Progenitor cell of endocrine pancreas (in vitro differentiated cells): ENCODE measurements at regions not wholly inside any gene's neighbourhood (a gene's known extent, or its start where the extent isn't known, plus 50 kb on each side); places are given as distances from the start of the nearest gene placed in this dataset.

Source experiments
- DNase-seq: peaks from one replicate; pipeline ENCODE4 v3.0.0; 2021; ENCODE audit warnings: low spot score; ENCODE audit not compliant: unreplicated experiment
- H3K27ac Mint-ChIP-seq: 2 replicates; pipeline ENCODE4 v1.8.0; 2021; ENCODE audit warnings: mild to moderate bottlenecking, moderate library complexity, mixed read lengths
- H3K27me3 Mint-ChIP-seq: 2 replicates; pipeline ENCODE4 v1.8.0; 2021; ENCODE audit warnings: mixed read lengths
- H3K36me3 Mint-ChIP-seq: 2 replicates; pipeline ENCODE4 v1.8.0; 2022; ENCODE audit warnings: mixed read lengths; ENCODE audit not compliant: insufficient read depth
- H3K4me1 Mint-ChIP-seq: 2 replicates; pipeline ENCODE4 v1.8.0; 2021; ENCODE audit warnings: low read depth, mixed read lengths
- H3K4me3 Mint-ChIP-seq: 2 replicates; pipeline ENCODE4 v1.8.0; 2021; ENCODE audit warnings: low read depth, mild to moderate bottlenecking, moderate library complexity, mixed read lengths
- H3K9me3 Mint-ChIP-seq: 2 replicates; pipeline ENCODE4 v1.8.0; 2021; ENCODE audit warnings: low read depth, mixed read lengths
- TF ChIP-seq, protein P1 (sequence below): fragments of 200-600 bp; sonication (generic); IDR thresholded peaks from one replicate; pipeline ENCODE4 v1.5.0; 2021; ENCODE audit warnings: antibody characterized with exemption, mild to moderate bottlenecking; ENCODE audit not compliant: unreplicated experiment

DNA sequence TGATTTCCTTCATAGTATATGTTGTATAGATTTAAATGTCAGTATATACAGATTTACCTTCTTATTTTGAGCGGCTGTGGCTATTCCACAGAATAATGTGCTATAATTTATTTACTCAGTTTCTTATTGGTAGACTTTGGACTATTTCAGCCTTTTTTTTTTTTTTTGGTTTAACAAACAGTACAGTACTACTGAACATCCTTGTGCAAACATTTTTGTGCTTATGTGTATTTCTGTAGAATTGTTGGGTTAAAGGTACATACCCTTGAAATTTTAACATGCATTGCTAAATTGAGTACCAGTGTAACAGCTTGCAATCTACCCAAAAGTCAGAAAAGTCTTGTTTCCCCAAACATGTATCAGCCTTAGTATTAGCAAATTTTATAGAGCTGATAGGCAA lies 68.8 kb downstream of the HHEX start:
- Mint-ChIP-seq H3K27me3 (peaks cover 3% of the 10 kb centered on the region), H3K9me3 (no peaks in the 10 kb centered on the region), H3K27ac (no peak overlapping the region), H3K4me1 (peaks cover 32% of the 10 kb centered on the region), H3K4me3 (no peak overlapping the region), H3K36me3 (no peaks in the 10 kb centered on the region)
- TF ChIP-seq, protein P1, sequence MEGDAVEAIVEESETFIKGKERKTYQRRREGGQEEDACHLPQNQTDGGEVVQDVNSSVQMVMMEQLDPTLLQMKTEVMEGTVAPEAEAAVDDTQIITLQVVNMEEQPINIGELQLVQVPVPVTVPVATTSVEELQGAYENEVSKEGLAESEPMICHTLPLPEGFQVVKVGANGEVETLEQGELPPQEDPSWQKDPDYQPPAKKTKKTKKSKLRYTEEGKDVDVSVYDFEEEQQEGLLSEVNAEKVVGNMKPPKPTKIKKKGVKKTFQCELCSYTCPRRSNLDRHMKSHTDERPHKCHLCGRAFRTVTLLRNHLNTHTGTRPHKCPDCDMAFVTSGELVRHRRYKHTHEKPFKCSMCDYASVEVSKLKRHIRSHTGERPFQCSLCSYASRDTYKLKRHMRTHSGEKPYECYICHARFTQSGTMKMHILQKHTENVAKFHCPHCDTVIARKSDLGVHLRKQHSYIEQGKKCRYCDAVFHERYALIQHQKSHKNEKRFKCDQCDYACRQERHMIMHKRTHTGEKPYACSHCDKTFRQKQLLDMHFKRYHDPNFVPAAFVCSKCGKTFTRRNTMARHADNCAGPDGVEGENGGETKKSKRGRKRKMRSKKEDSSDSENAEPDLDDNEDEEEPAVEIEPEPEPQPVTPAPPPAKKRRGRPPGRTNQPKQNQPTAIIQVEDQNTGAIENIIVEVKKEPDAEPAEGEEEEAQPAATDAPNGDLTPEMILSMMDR = no peak
- no peak for DNase-seq

DNA sequence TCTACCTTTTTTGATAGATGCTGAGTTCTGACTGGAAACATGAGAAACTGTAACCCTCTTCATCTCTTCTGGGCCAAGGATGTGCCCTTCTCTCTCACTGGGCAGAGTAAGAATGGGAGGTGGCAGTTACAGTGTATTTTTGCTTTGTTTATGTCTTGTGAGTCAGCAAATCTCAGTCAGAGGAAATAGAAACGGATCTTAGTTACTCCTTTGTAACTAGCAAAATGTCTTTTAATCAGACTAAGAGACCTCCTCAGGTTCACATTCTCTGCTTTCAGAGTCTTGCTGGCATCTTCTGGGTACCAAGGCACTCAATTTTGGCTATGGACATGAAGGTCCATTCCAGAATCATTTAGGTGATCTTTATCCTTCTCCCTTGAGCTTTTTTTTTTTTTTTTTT lies 70.9 kb downstream of the HHEX start:
- peaks cover 6% of the 10 kb centered on the region for H3K27me3 Mint-ChIP-seq

DNA sequence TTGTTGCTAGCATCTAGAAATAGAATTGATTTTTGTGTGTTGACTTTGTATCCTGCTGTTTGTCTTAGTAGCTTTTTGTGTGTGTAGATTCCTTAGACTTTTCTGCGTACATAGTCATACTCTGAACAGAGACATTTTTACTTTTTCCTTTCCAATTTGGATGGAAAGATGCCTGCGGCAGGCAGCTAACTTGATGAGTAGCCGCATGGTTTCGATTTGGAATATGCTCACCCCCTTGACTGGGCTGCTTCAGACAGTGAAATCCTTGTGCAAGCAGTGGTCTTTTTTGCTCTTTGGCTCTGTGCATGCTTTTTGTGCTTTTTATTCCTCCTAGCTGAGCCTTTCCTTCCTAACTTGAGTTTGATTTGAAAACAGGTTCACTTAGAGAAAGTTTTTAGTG lies 71.8 kb downstream of the HHEX start:
- H3K27me3 Mint-ChIP-seq = peaks cover 6% of the 10 kb centered on the region
- H3K36me3 Mint-ChIP-seq = no peaks in the 10 kb centered on the region
- H3K4me1 Mint-ChIP-seq = peaks cover 18% of the 10 kb centered on the region
- H3K9me3 Mint-ChIP-seq = no peaks in the 10 kb centered on the region
- TF ChIP-seq, protein P1 = no peak
- H3K4me3 Mint-ChIP-seq = no peak overlapping the region
- no peak overlapping the region for H3K27ac Mint-ChIP-seq
- DNase-seq = no peak

More for the DNA sequence above, 70.9 kb downstream of the HHEX start:
- no peak overlapping the region for H3K27ac Mint-ChIP-seq
- H3K36me3 Mint-ChIP-seq = no peaks in the 10 kb centered on the region
- TF ChIP-seq, protein P1 = no peak
- no peak for DNase-seq
- no peaks in the 10 kb centered on the region for H3K9me3 Mint-ChIP-seq
- H3K4me3 Mint-ChIP-seq = no peak overlapping the region
- H3K4me1 Mint-ChIP-seq = peaks cover 27% of the 10 kb centered on the region

DNA sequence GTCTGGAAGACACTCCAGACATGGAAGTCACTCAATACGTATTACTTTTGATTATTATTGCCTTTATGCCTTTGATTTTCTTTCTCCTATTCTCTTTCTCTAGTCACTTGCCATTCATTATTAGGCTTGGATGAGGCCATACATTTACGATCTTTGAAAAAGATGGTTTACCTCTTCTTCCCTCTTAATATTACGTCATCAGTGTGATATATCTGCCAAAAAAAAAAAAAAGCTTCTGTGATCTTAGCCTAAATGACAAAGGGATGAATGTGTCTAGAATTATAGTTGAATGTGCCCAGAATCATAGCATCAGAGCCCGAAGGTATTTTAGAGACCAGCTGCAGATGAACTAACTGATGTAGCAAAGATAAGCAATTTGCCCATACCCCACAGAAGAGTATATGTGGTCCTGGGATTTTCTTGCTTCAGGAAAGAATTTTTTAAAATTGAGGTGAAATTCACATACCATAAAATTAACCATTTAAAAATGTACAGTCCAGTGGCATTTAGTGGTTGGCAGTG lies 73.9 kb downstream of the HHEX start:
- Mint-ChIP-seq H3K4me1 (peaks cover 11% of the 10 kb centered on the region), H3K27me3 (peaks cover 7% of the 10 kb centered on the region), H3K27ac (no peak overlapping the region), H3K9me3 (peaks cover 10% of the 10 kb centered on the region), H3K36me3 (no peaks in the 10 kb centered on the region), H3K4me3 (no peak overlapping the region)
- TF ChIP-seq, protein P1 = no peak
- no peak for DNase-seq

DNA sequence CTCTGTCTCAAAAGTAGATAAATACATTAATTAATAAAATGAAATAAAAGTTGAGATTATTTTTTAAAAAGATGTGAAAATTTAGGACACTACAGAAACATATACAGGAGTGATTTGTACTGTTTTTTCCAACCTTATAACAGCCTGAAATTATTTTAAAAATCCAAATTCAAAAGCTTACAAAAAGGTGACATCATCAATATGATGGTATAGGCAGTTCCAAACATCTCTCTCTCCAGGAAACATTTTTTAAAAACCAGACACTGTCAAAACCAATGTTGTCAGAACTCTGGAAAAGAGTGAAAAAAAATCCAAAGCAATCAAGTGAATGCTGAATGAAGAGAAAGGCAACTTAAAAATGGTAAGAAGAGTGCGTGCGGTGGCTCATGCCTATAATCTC lies 76.7 kb downstream of the HHEX start:
- DNase-seq = no peak
- Mint-ChIP-seq H3K27ac (no peak overlapping the region), H3K9me3 (peaks cover 10% of the 10 kb centered on the region), H3K27me3 (peaks cover 7% of the 10 kb centered on the region), H3K4me1 (peaks cover 5% of the 10 kb centered on the region), H3K36me3 (no peaks in the 10 kb centered on the region), H3K4me3 (no peak overlapping the region)
- TF ChIP-seq, protein P1 = no peak
